GM19351 (cell line): ENCODE measurements at regions not wholly inside any gene's neighbourhood (a gene's known extent, or its start where the extent isn't known, plus 50 kb on each side); places are given as distances from the start of the nearest gene placed in this dataset.
"Not testable (repeated sequence)": the region's sequence is repeated elsewhere in the genome, so short reads cannot be mapped to it uniquely, and the experiment has no call there.

Experiments used
- ATAC-seq: cut with Tn5 transposase; IDR thresholded peaks from one replicate; pipeline ENCODE4 v1.9.1; 2021; ENCODE audit warnings: mild to moderate bottlenecking, moderate library complexity; ENCODE audit not compliant: unreplicated experiment

GRCh38 chr9:86634501-86634900 is 280.3 kb upstream of the TUT7 start:
- no peak for ATAC-seq

DNA sequence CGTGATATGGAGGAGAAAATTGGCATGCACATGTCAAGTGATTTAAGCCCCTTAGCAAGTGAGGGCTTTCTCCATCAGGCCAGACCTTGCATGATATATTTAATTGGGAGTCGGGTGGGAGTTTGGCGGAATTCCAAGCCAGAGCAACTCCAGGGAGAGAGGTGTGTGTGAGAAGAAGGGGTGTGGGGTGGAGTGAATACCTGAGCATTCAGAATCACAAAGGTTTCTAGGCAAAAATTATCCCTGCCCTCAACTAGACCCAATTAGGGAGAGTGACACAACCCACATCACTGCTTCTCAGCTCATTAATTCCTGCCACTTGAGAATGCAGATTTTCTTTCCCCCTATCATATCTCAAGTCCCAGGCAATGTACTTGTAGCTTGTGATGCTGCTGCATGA is 279.7 kb upstream of the TUT7 start:
- no peak for ATAC-seq

- ATAC-seq, result no peak
Measured at GRCh38 chr9:86632537-86632936, 278.3 kb upstream of the TUT7 start.

- ATAC-seq, result no peak
Measured at GRCh38 chr9:86629530-86629929, 275.3 kb upstream of the TUT7 start.

GRCh38 chr9:86626802-86627201 is 272.6 kb upstream of the TUT7 start:
- no peak for ATAC-seq

DNA sequence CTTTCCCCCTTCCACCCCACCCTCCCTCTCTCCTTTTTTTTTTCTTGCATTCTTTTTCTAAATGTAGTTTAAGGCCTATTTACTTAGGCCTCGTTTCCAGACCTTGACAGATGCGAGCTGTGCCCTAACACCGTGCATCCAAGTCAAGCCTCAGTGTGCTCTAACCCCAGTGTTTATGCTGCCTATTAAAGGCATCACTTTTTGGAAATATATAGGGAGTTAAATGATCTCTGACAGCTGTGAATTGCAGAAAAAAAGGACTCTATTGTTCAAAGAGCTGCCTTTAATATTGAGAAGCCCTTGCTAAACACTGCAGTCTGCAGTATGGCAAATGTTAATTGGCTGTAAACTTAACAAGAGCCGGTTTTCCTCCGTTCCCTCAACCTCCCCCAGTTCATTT is 270.4 kb upstream of the TUT7 start:
- no peak for ATAC-seq

GRCh38 chr9:86614871-86615849 is 260.9 kb upstream of the TUT7 start:
- ATAC-seq, result no peak

DNA sequence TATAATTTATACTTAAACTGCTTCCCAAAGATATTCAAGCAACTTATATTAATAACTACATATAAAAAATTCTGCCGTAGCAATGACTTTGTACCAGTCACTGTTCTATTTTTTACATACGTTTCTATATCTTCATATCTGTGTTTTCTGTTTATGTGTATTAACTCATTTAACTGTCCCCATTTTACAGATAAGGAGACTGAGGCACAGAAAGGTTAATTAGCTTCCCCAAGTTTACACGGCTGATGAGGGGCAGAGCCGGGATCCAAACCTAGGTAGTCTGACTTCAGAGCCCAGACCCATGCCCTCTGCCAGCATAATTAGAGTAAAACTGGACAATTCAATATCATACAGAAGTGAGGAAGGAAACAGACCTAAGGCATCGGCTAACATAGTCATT is 259.7 kb upstream of the TUT7 start:
- ATAC-seq, result no peak

GRCh38 chr9:86611534-86611933 is 257.3 kb upstream of the TUT7 start:
- ATAC-seq, result not testable (repeated sequence)

DNA sequence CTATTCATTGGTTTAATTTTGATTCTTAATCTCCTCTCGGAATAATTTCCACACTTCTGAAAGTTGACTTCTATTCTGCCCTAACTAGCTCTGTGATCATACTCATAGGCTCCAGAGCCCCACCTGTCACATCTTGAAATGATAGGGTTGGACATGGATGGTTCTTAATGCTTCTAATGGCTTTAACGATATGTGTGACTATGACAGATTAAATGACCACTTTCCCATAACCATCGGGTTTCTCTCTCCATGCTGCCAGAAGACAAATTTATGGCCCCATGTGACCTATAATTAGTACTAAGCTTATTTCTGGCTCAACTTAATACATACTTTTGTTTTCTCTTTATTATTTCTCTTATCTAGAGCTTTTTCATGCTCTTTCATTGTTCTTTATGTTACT is 251.1 kb upstream of the TUT7 start:
- ATAC-seq, result no peak

DNA sequence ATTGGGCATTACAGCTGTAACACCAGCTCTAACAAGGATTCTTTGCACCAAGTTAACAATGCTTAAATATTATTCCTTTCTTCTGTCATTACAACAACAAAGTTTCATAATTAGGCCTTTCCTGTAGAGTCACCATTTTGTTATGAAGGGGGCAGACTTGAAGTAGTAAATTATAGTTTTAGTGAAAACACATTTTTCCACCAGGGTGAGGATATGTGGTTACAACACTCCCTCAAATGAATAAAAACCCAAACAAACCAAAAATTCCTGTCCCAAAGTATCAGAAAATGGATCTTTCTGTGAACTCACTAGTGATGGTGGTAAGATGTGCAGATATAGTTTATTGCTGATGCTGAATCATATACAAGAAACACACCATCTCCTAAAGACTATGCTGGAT is 250.5 kb upstream of the TUT7 start:
- ATAC-seq, result no peak

GRCh38 chr9:86602715-86603114 is 248.5 kb upstream of the TUT7 start:
- no peak for ATAC-seq

DNA sequence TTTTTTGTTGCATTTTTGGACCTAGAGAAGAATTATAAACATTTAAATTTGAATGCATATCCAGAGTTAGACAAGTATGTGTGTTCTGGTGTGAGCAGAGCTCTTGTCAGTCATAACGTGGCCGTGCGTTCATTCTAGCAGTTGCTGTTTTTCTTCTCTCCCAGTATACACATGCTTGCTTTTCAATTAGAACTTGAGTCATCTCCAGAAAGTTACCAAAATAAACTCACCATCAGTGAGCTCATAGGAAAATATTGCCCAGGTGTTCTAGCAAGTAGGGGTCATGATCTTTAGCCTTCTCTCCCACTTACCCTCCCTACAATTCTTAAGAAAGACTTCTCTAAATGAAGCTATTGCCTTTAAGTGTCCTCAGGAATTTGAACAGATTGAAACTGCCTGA is 247.5 kb upstream of the TUT7 start:
- ATAC-seq, result no peak

DNA sequence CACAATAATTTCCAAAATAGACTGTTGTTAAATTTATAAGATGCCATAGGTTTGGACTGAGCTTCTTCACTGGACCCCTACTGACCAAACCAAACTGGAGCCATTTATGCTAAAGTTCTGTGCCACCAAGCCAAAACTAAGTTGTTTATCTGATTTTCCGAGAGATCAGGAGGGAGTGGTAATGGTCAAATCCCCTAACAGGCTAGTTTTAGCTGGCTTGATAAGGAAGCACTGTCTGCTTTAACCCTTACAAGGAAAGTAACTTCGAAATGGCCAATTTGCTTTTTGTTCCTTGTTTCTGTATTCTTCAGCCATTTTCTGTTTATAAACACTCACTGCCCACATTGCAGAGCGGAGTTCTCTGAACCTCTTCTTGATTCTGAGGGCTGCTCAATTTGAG is 246.8 kb upstream of the TUT7 start:
- no peak for ATAC-seq

DNA sequence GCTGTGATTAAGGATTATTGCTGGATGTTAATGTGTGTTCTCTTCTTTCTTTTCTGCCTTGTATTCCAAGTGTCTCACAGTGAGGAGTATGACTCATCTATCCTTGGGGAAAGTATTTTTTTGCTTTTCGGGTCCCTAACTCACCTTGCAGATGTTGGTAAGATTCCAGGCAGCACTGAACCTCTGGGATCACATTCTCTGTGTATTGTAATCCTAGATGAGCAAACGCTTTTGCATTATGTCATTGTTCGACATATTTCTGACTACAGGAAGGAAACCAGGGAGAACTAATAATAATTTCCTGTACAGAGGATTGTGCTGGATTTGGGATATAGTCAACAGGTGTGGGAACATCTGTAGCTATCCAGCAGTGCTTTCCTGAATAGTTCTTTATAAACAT is 246.1 kb upstream of the TUT7 start:
- no peak for ATAC-seq

DNA sequence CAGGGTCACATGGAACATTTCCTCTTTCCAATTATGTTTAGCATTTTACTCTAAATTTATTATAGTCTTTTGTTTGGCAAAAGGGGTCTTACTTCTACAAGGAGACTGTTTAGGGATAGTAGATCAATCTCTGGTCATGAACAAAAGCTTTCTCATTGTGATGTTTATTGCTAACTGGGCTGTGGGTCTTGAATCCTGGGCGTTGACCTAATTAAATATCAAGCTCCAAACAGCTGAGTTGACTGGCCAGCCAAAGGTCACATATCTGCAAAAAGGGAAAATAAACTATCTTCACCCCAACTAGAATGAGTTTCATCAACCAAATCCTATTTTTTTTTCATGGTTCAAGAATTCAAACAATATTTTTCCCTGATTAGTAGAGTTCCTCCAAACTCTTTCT is 245.4 kb upstream of the TUT7 start:
- ATAC-seq, result no peak

- ATAC-seq, result no peak
Measured at GRCh38 chr9:86598411-86599239, 244.4 kb upstream of the TUT7 start.

DNA sequence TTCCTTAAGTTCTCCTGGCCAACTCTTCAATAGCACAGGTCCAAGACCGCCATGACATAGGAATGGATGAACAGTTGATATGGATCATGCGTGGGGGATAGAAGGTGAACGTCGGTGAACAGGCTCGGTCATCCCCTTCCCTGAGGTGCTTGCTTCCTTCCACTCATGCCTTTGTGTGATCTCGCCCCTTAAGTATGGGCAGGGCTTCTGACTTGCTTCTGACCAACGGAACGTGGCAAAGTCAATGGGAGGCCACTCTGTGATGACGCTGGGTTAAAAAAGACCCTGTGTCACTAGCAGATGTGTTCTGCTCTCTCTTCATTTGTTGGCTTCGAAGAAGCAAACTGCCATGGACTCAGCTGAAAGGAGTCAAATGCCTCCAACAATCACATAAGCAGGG is 240.5 kb upstream of the TUT7 start:
- no peak for ATAC-seq

GRCh38 chr9:86591472-86591871 is 237.3 kb upstream of the TUT7 start:
- no peak for ATAC-seq

DNA sequence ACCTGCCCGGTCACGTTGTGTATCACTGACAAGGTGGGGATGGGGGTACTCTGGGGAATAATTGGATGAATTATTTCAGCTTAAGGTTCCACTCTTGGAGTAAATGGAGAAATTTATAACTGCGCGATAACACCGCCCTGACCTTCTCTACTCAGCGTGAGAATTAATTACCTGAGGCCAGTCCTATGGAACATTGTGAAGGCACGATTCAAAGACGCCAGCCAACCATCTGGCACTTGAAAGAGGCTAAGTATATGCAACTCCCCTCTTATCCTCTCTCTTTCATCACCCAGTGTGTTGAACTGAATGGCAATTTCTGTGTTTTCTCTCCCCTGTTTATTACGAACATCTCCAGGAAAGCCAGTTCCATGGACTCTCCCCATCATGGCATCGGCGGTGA is 235.5 kb upstream of the TUT7 start:
- no peak for ATAC-seq

DNA sequence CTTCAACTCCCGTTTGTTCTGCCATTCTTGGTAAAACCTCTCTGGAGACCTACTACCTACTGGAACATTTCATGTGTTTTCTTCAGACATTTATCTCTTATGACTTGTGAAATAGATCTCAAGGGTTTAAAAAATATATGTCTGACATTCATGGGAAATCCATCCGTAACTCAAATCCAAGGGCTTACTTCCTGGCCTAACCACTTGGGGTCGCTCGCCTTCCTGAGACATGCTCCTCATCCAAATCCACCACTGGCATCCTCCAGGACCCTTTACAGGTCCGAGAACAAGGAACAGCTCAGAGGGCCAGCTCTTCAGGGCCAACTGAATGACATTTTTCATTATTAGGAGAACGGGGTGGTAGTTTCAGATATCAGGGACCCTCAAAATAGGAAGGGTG is 235.1 kb upstream of the TUT7 start:
- ATAC-seq, result no peak

- no peak for ATAC-seq
Measured at GRCh38 chr9:86586144-86586494, 231.9 kb upstream of the TUT7 start.
